HG03565 (cell line): ENCODE measurements at regions not wholly inside any gene's neighbourhood (a gene's known extent, or its start where the extent isn't known, plus 50 kb on each side); places are given as distances from the start of the nearest gene placed in this dataset.

Experiments
- ATAC-seq: cut with Tn5 transposase; IDR thresholded peaks from one replicate; pipeline ENCODE4 v1.9.1; 2021; ENCODE audit warnings: mild to moderate bottlenecking, moderate library complexity; ENCODE audit not compliant: unreplicated experiment

DNA sequence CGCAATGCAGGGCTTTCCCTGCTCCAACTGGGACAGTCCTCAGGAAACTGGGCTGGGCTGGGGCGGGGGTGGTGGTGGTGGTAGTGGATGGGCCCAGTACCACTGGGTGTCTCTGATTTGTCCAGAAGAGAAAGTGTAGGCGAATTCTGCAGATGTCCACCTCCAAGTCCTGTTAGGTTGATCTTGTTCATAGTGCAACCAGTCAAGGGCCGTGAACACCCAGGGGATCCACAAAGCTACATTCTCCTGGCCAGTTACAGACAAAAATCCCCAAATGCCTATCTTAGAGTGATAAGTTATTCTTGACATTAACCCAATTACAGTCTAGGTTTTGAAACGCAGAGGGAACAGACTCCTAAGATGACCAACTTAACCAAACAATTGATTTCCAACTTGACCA lies 97.5 kb upstream of the SHB start:
- no peak for ATAC-seq

DNA sequence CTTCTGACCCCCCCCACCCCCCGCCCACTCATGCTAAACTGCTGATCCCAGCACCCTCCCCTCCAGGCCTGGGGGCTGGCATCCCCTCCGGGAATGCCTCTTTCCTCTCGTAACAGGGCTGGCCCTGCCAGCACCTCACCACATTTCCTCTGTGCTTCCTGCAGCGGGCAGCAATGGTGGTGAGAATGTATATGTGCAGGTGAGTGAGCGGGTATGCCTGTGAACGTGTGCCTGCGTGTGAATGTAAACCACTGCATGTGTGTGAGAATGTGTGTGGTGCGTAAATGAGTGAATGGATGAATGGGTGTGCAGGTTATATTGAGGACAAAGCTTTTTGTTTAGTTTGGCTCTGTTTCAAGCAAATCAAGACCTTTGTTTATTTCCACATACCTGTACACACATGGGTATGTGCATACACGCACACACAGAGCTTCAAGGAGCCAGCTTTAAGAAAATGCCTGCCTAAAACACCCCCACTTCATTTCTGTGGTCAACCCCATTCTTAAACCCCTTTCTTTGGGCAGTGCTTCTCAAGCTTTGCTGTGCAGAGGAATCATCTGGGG lies 95.7 kb upstream of the SHB start:
- ATAC-seq: no peak

DNA sequence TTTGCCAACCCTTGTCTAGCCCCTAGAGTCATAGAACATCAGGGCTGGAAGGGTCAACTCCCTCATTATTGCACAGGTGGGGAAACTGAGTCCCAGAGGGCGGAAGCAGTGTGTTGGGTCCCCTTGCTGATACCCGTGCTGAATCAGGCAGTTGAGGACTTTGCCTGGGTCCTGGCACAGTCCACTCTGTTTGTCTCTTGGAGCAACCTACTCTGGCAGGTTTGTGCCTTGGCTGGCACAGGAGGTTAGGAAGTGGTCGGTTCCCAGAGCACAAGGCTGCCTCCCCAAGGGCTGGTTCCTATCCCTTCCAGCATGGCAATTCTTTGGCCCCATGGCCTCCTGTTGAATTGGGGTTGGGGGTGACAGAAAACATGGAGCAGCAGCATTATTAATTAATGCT lies 94.5 kb upstream of the SHB start:
- no peak for ATAC-seq

DNA sequence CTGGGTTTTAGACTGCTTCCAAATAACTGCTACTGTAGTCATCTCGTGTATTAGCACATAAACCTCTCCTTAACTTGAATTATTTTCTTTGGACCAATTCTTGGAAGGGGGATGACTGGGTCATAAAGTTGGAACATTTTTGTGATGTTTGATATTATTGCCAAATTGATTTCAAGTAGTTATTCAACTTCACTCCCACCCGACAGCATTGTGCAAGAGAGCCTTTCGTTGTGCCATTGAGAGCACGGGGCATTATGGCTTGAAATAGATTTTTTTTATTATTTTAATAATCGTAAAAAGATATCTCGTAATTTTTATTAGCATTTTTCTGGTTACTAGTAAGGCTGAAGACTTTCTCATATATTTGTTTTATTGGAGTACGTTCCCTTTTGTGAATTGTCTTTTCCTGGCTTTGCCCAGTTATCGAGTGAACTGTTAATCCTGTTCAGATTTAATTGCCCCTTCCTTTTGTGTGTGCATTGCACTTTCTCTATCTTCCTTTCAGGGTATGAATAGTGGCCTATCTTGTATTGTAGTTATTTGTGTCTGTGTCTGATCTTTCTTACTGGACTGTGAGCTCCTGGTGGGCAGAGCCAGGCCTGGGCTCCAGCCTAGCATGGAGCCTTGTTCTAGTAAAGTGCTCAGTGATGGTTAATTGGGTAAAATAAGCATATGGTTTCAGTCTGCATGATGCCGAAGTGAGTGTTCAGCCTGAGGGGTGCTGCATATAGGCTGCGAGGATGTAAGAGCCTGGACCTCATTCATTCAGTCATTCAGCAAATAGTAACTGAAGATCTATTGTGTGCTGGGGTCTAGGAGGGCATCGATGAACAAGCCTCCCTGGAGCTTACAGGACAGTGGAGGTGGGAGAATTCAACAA lies 93.5 kb upstream of the SHB start:
- no peak for ATAC-seq

DNA sequence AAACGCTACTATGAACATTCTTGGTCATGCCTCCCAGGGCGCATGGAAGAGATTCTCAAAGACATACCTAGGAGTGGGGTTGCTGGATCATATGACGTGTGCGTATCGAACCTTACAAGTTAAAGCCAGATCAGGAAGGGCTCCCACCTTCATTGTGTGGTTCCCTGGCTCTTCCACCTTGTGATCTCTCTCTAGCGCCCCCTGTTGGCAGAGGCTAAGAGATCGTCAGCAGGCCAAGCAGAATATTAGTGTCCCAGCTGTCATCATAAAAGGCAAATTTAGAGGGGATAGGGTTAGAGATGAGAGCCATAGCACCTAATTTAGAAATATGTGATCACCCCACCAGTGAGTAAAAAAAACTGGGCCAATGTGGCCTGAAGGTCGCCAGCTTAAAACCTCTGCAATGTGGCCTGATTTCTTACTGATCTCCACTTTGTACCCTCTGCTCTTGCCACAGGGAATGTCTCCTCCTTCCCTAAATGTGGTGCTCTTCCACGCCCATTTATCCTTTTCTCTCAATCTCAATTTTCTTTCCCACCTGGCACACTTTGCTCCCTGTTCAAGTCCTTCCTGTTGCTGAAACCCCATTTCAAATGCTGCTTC lies 91.7 kb upstream of the SHB start:
- no peak for ATAC-seq

DNA sequence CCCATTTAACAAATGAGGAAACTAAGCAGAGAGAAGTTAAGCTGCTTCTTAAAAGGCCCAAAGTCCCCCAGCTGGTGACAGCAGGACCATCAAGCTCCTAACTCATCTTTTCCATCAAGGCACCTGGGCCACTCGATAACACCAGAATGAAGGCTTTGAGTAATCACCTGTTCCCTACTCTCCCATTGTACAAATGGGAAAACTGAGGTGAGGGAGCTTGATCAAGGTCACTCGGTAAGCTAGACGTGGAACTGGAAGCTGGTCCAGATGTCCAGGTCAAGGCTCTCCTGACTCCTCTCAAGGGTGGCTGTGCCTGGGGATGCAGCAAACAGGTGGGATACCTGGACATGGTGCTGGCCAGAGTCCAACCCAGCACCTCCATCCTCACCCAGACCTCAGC lies 90.6 kb upstream of the SHB start:
- ATAC-seq: no peak

DNA sequence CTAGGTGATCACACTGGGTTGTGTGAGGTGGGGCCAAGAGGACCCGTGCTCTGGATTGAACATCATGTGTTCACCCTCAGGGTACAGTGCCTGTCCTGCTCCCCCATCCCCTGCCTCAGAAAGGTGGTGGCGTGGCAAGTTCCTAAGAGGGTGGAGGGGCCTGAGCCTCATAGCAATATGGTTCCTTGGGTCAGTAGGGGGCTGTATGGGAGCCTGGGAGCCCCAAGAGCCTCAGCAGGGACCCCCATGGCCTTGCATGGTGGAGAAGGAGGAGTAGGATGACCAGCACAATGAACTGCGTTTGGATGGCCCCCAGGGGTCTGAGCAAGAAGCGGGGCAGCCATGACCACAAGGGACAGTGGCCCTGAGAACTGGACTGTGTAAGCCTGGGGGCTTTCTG lies 89.6 kb upstream of the SHB start:
- no peak for ATAC-seq

DNA sequence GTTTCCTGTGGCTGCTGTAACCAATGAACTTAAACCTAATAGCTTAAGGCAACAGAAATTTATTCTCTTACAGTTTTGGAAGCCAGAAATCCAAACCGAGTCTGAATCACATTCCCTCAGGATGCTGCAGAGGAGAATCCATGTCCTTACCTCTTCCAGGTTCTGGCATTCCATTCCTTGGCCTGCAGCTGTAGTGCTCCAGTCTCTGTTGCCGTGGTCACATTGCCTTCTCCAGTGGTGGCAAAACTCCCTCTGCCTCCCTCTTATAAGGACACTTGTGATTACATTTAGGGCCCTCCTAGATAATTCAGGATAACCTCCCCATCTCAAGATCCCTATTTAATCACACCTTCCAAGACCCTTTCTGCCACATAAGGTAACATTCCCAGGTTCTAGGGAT lies 88.7 kb upstream of the SHB start:
- no peak for ATAC-seq

DNA sequence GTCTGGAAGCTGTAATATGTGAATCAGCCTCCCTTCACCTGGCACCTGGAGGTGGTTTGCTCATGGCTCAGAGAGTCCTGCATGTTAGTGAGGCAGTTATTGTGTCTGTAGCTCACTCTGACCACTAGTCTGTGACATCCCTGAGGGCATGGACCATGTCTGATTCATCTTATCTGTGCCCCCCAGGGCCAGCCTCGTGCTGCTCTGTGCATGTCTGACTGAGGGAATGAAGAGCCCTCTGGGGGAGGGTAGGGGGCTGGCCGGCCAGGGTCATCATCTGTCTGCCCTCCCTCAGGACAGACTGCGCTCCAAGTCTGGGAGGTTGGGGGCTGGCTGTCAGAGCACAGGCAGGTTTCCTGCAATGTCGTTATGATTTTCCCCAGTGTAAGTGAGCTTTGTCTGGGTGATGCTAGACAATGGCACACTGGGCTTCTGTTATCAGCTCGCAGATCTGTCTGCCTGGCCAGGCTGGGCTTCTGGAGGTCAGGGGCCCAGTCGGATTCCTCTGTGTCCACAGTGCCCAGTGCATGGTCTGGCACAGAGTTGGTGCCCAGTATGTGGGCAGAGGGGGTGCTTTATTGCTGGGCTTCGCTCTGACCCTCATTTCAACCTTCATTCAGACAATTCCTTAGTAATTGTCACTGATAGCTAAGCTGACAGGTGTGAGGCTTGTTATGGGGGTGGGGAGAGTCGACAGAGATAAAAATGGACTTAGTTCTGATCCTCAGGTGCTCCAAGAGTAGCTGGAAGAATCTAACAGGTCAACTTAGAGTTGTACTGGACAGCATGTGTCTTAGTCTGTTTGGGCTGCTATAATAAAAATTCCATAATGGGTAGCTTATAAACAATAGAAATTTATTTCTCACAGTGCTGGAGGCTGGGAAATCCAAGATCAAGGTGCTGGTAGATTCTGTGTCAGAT lies 85.7 kb upstream of the SHB start:
- ATAC-seq: no peak

DNA sequence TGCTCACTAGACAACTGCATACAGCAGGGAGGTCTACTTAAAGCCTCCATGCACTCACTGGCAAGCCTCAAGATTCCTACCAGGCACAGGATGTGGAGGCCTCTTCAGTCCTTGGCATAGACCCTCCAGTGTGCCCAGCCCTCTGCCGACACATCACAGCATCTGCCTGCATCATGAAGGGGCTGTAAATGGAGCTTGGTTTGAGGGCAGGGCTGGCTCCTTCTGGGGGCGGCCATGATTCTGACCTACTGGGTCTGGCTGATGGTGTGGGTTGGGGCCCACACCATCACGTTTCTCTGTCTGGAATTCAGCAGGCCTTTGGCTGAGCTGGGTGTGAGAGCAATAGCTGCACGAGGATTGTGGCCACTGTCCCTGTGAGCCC lies 84.9 kb upstream of the SHB start:
- ATAC-seq: no peak

DNA sequence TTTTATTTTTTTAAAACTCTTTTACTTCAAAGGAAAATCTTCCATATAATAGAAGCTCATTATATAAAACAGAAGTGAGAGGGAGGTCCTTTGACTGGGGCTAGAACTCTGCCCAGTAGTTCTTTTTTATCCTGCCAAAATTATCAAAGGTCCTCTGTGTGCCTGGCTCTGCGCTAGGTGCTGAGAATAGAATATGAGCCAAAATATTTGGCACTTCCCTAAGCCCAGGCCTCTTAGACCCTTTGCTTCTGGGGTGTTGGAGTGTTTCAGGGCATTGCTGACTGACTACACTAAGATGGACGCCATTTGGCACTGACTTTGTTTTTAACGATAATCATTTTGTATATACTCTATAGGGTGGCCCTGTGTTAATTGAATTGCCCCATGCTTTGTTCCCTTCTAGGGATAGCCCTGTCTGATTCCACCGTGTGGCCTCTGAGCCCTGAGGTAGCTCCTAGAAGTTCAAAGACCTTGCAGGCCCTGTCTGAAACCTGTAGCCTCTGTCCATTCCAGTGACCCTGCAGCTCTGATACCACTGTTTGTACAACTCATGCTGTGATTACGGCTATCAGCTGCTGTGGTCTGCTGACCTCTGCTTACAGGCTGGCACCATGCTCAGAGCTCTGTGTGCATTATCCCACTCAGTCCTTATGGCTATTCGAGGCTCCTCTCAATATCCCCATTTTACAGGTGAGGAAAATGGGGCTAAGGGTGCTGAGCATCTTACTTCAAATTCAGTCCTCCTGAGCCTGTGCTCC lies 84.3 kb upstream of the SHB start:
- no peak for ATAC-seq

DNA sequence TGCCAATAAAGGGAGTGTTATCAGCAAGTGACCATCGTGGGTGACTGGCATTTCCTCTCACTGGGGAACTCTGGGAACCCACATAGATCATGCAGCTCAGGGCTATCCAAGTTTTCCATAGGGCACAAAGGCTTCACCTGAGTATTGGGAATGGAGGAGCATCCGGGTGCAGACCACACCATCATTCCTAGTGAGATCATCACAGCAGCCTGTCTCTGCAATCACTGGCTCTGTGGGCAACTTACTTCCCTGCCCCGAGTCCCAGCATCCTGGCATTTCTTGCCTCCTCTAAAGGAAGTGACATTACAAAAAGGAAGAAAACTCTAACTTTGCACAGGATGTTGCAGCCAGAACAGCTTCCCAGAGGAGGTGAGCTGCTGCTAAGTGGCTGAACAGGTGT lies 80.6 kb upstream of the SHB start:
- ATAC-seq: no peak

DNA sequence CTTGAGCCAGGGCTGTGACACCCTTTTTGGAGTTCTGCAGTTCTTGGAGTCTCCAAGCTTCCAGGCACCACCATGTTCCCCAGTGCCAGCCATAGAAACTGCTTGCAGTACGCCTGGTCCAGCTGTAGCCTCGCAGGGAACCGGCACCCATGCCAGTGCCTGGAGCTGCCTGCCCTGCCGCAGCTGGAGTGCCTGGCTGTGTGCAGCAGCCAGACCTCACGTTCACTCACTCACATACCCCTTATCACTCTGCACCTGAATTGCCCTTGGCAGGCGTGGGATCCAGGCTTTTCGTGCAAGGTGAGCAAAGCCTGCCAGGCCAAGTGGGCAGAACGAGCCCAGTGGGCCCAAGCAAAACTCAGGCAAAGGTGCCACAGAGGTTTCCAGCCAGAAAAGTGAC lies 77.8 kb upstream of the SHB start:
- ATAC-seq: no peak

DNA sequence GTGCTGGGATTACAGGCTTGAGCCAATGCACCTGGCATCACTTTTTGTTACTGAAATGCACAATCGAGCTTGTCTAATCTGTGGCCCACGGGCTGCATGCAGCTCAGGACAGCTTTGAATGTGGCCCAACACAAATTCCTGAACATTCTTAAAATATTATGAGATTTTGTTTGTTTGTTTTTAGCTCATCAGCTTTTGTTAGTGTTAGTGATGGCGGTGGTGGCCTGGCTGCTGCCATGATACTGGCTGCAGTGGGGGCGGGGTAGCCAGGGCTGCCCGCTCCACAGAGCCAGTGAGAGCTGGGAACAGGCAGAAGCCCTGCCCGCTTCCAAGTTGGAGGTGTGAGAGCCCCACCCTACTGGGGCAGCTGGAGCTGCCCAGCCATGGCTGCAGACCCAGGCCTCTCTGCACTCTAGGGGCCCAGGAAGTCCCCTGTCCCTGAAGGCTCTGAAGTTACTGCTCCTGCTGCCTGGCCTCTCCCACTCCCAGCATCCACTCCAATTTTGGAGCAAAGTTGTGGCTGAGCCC lies 76.6 kb upstream of the SHB start:
- ATAC-seq: no peak

DNA sequence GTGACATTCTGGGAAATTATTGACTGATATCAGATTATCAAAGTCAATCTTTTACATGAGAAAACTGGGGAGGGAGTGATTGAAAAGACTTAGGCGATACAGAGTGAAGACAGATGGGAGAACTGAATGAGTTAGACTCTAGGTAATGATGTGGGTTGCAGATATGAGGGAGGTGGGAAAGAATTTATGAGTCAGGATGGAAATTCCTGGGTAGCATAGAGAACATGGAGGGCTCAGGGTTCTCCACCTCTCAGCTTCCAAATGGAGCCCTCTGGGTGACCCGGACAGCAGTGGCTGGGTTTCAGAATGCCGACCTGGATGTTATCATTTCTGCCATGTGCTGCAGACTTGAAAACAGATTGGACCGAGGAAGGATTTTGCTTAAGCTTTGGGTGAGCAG lies 75.4 kb upstream of the SHB start:
- ATAC-seq: no peak

DNA sequence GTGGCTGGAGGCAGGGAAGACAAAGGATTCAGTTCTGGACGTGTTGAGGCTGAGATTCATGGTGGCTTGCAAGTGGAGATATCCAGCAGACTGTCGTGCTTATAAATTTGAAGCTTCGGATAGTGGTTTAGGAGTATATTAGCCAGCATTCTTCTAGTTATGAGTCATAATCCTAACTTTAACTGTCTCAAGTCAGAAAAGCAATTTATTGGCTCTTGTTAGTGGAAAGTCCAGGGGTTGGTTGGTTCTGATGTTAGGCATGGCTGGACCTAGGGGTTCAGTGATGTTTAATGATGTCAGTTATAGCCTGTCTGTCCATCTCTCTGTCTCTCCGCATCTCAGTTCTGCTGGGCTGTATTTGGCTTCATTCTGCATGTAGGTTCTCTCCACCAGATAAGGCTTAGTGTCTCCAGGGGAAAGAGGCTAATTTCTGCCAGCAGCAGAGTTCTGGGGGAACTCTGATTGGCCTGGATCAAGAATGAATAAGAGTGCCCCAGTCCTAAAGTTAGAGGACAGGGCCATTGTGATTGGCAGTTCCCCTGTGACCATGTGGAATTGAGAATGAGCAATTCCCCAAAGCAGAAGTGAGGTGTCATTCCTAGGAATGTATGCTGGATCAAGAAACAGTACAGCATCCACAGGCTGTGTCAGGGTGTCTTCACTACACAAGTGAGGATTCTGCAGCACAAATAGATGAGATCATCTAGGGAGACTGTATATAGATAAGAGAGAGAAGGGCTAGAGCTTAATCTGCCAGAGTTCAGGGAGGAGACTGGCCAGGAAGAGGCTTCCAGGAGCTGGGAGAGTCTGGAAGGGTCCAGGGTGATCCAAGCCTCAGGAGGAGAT lies 72.9 kb upstream of the SHB start:
- ATAC-seq: no peak

DNA sequence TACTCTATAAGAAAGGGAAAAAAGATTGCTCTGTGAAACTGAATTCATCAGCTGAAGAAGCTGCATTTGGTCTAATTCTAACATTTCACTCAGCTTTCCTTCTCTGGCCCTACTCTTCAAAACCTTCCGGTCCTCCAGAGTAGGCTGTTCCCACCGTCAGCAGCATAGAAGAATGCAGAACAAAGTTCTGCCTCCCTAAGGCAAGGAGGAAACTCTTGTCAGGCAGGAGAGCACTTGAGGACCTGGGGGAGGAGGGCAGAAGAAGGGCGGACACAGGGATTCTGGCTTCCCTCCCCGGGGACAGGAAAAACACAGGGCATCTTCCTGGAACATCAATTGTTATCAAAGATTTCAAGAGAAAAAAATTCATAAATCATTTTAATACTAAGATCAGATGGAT lies 69.2 kb upstream of the SHB start:
- ATAC-seq: no peak

DNA sequence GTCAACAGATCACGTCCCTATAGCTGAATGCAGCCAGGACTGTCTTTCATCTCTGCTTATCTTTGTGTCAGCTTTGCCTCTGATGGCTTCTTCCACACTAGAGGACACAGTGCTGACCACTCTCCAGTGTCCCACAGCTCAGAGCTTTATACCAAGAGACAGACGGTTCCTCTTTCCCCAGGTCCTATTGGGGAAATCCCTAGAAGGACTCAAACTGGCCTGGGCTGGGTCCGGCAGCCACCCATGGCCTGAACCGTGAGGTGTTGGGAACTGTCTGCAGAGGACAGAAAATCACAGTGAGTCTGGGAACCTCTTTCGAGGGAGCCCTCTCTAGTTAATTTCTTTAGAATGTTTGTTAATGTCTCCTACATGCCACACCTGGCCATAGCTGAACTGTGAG lies 68.3 kb upstream of the SHB start:
- ATAC-seq: no peak

DNA sequence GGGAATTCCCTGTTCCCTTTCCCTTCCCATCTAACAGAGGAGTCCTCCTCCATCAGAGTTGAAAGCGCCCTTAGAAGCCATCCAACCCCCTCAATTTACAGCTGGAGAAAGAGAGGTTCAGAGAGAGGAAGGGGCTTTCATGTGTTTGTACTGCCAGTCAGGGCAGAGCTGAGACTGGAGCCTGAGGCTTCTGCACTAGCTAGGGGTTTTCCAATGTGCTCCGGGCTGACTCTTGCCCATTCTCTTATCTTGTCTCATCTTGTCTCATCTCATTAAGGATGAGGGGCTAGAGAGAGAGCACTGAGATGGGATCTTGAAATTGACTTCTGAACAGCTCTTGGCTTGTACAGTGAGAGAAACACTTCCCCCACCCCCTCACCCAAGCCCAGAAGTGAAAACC lies 67.4 kb upstream of the SHB start:
- ATAC-seq: no peak
